ENCODE measurements at regions not wholly inside any gene's neighbourhood (a gene's known extent, or its start where the extent isn't known, plus 50 kb on each side); places are given as distances from the start of the nearest gene placed in this dataset.
"Not testable (repeated sequence)": the region's sequence is repeated elsewhere in the genome, so short reads cannot be mapped to it uniquely, and the experiment has no call there.

- DNase-seq (ENCODE audit: insufficient read length, low spot score) (no peak), FAIRE-seq (no peak)
- TF ChIP-seq CTCF (IDR thresholded peaks at IDR 0.05; ENCODE audit: insufficient read depth, missing control alignments), result no peak
These were observed 311.7 kb downstream of the NSUN3 start for GRCh38 chr3:94374439-94375161.

- FAIRE-seq; DNase-seq (ENCODE audit: insufficient read length, low spot score): not testable (repeated sequence)
These were observed 314.3 kb downstream of the NSUN3 start for GRCh38 chr3:94377123-94377696.

DNA sequence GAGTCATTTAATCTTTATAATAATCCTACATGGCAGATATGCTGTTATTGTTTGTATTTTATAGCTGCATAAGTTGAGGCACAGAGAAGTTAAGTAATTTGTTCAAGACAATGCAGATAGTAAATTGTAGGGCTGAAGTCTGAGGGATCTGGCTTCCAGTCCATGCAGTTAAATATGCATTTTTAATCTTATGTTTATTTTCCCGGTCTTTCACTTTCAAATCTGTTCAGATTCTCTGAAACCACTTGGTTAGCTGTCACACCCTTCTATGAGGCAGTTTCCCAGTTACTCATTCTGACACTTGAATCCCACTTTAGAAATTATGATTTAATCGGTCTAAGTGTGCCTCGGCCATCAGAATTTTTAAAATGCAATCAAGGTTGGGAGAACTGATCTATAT, 315.0 kb downstream of the NSUN3 start:
- not testable (repeated sequence) for DNase-seq (ENCODE audit: insufficient read length, low spot score); FAIRE-seq

- TF ChIP-seq CTCF (IDR thresholded peaks at IDR 0.05; ENCODE audit: insufficient read depth, missing control alignments), result no peak
- FAIRE-seq, result no peak
- no peak for DNase-seq (ENCODE audit: insufficient read length, low spot score)
These were observed 315.5 kb downstream of the NSUN3 start for GRCh38 chr3:94378322-94378721.

GRCh38 chr3:94379264-94379663, 316.4 kb downstream of the NSUN3 start:
- DNase-seq (ENCODE audit: insufficient read length, low spot score) (no peak), FAIRE-seq (no peak)
- TF ChIP-seq CTCF (IDR thresholded peaks at IDR 0.05; ENCODE audit: insufficient read depth, missing control alignments), result no peak

- no peak for FAIRE-seq
These were observed 332.0 kb downstream of the NSUN3 start for GRCh38 chr3:94394885-94395284.

GRCh38 chr3:94395851-94396250, 333.0 kb downstream of the NSUN3 start:
- TF ChIP-seq CTCF (IDR thresholded peaks at IDR 0.05; ENCODE audit: insufficient read depth, missing control alignments), result no peak
- FAIRE-seq, result no peak
- no peak for DNase-seq (ENCODE audit: insufficient read length, low spot score)

More at GRCh38 chr3:94394885-94395284, 332.0 kb downstream of the NSUN3 start:
- no peak for TF ChIP-seq CTCF (IDR thresholded peaks at IDR 0.05; ENCODE audit: insufficient read depth, missing control alignments)
- DNase-seq (ENCODE audit: insufficient read length, low spot score), result no peak

DNA sequence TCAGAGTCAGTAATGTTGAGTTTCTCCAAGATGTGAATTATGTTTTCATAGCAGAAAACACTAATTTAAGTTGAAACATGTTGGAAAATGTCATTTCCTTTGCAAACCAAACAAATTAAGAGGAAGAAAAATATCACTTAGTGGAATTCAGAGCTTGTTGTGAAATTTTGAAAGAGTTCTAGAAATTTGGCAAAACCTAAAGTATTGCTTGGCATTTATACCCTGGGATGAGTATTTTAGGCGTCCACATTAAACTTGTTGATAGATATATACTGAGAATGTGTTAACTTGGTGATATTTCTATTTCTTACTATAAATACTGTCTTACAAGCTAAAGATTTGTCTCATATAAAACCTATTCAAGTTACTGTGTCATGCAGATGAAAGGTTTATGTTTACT, 335.2 kb downstream of the NSUN3 start:
- DNase-seq (ENCODE audit: insufficient read length, low spot score) (no peak), FAIRE-seq (no peak)
- TF ChIP-seq CTCF (IDR thresholded peaks at IDR 0.05; ENCODE audit: insufficient read depth, missing control alignments), result no peak
